Keratinocyte (primary cell): ENCODE measurements at regions not wholly inside any gene's neighbourhood (a gene's known extent, or its start where the extent isn't known, plus 50 kb on each side); places are given as distances from the start of the nearest gene placed in this dataset.

ENCODE experiments used
- EZH2 ChIP-seq: IDR thresholded peaks from one replicate; pipeline ENCODE4 v1.6.1; 2012; ENCODE audit warnings: inconsistent platforms, mild to moderate bottlenecking, low read length, moderate library complexity
- TF ChIP-seq, protein P1 (sequence below), 3 experiments: IDR thresholded peaks in 1 of 3; conservative IDR thresholded peaks in 1 of 3; optimal IDR thresholded peaks in 1 of 3; 2 replicates in 2 of 3; 3 replicates in 1 of 3; pipeline versions ENCODE3 to v1.5.1; 2011; ENCODE audit warnings: low read length in 3 of 3, mild to moderate bottlenecking in 3 of 3, moderate library complexity in 2 of 3, control low read depth in 1 of 3, inconsistent platforms in 1 of 3; ENCODE audit not compliant: insufficient read depth in 2 of 3; ENCODE audit errors: extremely low read depth in 1 of 3

GRCh38 chr5:100644776-100645175 is 109.6 kb downstream of the FAM174A start:
- TF ChIP-seq EZH2: no peak
- TF ChIP-seq, protein P1, sequence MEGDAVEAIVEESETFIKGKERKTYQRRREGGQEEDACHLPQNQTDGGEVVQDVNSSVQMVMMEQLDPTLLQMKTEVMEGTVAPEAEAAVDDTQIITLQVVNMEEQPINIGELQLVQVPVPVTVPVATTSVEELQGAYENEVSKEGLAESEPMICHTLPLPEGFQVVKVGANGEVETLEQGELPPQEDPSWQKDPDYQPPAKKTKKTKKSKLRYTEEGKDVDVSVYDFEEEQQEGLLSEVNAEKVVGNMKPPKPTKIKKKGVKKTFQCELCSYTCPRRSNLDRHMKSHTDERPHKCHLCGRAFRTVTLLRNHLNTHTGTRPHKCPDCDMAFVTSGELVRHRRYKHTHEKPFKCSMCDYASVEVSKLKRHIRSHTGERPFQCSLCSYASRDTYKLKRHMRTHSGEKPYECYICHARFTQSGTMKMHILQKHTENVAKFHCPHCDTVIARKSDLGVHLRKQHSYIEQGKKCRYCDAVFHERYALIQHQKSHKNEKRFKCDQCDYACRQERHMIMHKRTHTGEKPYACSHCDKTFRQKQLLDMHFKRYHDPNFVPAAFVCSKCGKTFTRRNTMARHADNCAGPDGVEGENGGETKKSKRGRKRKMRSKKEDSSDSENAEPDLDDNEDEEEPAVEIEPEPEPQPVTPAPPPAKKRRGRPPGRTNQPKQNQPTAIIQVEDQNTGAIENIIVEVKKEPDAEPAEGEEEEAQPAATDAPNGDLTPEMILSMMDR (optimal IDR thresholded peaks at IDR 0.05 in 1 of 3, IDR thresholded peaks at IDR 0.05 in 1 of 3, conservative IDR thresholded peaks at IDR 0.05 in 1 of 3; ENCODE audit: extremely low read depth in 1 of 3, insufficient read depth in 2 of 3, low read length in 3 of 3): no peak
